Parathyroid adenoma (tissue), 2 donors: ENCODE measurements at regions not wholly inside any gene's neighbourhood (a gene's known extent, or its start where the extent isn't known, plus 50 kb on each side); places are given as distances from the start of the nearest gene placed in this dataset.

Experiments used
- H2AFZ ChIP-seq: fragments of 300-600 bp; sonication (generic); one replicate; pipeline ENCODE4 v1.7.0; 2017; ENCODE audit warnings: antibody characterized with exemption, mild to moderate bottlenecking
- H3K27ac ChIP-seq: fragments of 300-600 bp; sonication (generic); one replicate; pipeline ENCODE4 v1.7.0; 2017
- H3K27me3 ChIP-seq: fragments of 300-600 bp; sonication (generic); one replicate; pipeline ENCODE4 v1.7.0; 2017; ENCODE audit warnings: low read length; ENCODE audit not compliant: control insufficient read depth, insufficient read depth
- H3K36me3 ChIP-seq: fragments of 300-600 bp; sonication (generic); one replicate; pipeline ENCODE4 v1.7.0; 2017; ENCODE audit warnings: low read length; ENCODE audit not compliant: control insufficient read depth, insufficient read depth
- H3K4me1 ChIP-seq: fragments of 300-600 bp; sonication (generic); one replicate; pipeline ENCODE4 v1.7.0; 2017; ENCODE audit warnings: control low read depth
- H3K4me2 ChIP-seq: fragments of 300-600 bp; sonication (generic); one replicate; pipeline ENCODE4 v1.7.0; 2017; ENCODE audit warnings: low read length
- H3K4me3 ChIP-seq: fragments of 300-600 bp; sonication (generic); one replicate; pipeline ENCODE4 v1.7.0; 2017; ENCODE audit warnings: low read depth, low read length
- H3K79me2 ChIP-seq: fragments of 300-600 bp; sonication (generic); one replicate; pipeline ENCODE4 v1.7.0; 2017; ENCODE audit warnings: control low read depth
- H3K9ac ChIP-seq: fragments of 300-600 bp; sonication (generic); one replicate; pipeline ENCODE4 v1.7.0; 2017; ENCODE audit warnings: mild to moderate bottlenecking
- H3K9me3 ChIP-seq: fragments of 300-600 bp; sonication (generic); one replicate; pipeline ENCODE4 v1.7.0; 2017; ENCODE audit warnings: low read length; ENCODE audit not compliant: control insufficient read depth
- TF ChIP-seq, protein P1 (sequence below): fragments of 300-600 bp; sonication (generic); IDR thresholded peaks from one replicate; pipeline ENCODE4 v1.7.0; 2017; ENCODE audit warnings: antibody characterized with exemption, mild to moderate bottlenecking
- donor health status: primary hyperparathyroidism.

DNA sequence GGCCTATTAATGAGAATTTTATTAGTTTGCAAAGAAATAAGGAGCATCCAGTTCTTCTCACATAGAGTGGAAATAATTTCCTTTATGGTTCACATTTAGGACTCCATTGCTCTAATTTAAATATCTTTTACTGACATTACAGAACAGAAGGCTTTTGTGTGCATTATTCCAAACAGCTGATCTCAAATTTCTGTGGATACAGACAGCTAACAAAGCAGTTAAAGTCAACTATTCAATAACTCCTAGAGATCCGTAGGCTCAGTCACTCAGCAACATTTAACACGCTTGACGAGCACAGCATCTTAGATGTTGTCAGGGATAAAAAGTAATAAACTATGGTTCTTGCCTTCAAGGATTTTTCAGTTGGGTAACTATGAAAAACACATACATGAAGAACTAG, 305.8 kb upstream of the SYNCRIP start:
- no peak overlapping the region for H3K9ac ChIP-seq
- no peaks in the 10 kb centered on the region for H3K27me3 ChIP-seq
- H3K79me2 ChIP-seq, result no peaks in the 10 kb centered on the region
- no peak overlapping the region for H2AFZ ChIP-seq
- H3K36me3 ChIP-seq, result no peaks in the 10 kb centered on the region
- TF ChIP-seq, protein P1, sequence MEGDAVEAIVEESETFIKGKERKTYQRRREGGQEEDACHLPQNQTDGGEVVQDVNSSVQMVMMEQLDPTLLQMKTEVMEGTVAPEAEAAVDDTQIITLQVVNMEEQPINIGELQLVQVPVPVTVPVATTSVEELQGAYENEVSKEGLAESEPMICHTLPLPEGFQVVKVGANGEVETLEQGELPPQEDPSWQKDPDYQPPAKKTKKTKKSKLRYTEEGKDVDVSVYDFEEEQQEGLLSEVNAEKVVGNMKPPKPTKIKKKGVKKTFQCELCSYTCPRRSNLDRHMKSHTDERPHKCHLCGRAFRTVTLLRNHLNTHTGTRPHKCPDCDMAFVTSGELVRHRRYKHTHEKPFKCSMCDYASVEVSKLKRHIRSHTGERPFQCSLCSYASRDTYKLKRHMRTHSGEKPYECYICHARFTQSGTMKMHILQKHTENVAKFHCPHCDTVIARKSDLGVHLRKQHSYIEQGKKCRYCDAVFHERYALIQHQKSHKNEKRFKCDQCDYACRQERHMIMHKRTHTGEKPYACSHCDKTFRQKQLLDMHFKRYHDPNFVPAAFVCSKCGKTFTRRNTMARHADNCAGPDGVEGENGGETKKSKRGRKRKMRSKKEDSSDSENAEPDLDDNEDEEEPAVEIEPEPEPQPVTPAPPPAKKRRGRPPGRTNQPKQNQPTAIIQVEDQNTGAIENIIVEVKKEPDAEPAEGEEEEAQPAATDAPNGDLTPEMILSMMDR, result no peak
- H3K4me2 ChIP-seq, result no peak overlapping the region
- no peaks in the 10 kb centered on the region for H3K9me3 ChIP-seq
- H3K27ac ChIP-seq, result no peak overlapping the region
- no peaks in the 10 kb centered on the region for H3K4me1 ChIP-seq
- no peak overlapping the region for H3K4me3 ChIP-seq

DNA sequence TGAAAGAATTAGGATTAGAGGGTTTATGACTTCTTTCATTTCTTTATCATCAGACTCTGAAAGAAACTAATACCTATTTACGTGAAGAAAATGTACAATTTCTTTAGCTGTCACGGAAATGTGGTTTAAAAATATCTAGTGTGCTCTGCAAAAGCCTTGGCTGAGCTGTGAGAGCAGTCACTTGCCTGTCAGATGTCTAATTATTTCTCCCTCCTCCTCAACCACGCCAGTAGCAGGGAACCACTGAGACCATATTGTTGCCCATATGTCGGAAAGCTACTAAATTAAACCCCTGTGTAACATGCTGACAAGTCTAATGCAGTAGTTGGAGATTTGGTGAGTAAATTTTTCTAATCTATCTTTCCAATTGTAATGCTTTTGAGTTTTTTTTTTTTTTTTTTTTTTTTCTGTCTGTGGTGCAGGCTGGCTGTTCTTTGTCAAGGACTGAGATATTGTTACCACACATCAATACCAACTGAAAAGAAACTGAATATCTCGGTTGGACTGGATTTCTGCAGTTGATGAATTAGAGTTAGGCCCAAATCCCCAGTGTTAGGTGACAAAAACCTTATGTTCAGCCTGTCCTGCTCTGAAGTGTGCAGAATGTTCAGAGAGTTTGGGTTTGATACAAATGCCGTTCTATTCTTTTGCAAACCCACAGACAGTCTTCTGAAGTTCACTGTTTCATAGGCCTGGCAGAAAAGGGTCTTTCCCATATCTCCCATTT, 302.9 kb upstream of the SYNCRIP start:
- no peak overlapping the region for H3K27ac ChIP-seq
- H3K4me1 ChIP-seq, result no peaks in the 10 kb centered on the region
- H3K9me3 ChIP-seq, result no peaks in the 10 kb centered on the region
- no peaks in the 10 kb centered on the region for H3K27me3 ChIP-seq
- no peak overlapping the region for H3K4me3 ChIP-seq
- no peaks in the 10 kb centered on the region for H3K79me2 ChIP-seq
- H3K36me3 ChIP-seq, result no peaks in the 10 kb centered on the region
- no peak overlapping the region for H2AFZ ChIP-seq
- H3K4me2 ChIP-seq, result no peak overlapping the region
- TF ChIP-seq, protein P1, result no peak
- no peak overlapping the region for H3K9ac ChIP-seq

DNA sequence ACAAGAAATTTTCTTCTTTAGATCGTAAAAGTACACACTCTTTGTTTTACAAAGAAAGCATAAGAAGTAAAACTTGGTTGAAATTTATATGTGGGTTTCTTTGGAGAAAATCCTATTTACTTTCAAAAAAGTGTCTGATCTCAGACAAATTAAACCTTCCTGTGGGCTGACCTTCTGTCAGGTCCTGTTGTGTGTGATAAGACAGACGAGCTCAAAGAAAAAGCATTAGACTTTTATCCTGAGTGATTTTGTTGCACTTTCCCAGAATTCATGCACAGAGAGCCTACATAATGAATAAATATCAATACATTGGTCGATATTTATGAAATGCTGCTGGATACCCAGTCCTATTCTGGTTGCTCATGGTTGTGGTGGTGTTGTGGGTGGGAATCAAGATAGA, 302.1 kb upstream of the SYNCRIP start:
- no peaks in the 10 kb centered on the region for H3K27me3 ChIP-seq
- H3K4me1 ChIP-seq, result no peaks in the 10 kb centered on the region
- no peak overlapping the region for H3K4me3 ChIP-seq
- no peak overlapping the region for H3K9ac ChIP-seq
- no peaks in the 10 kb centered on the region for H3K79me2 ChIP-seq
- no peaks in the 10 kb centered on the region for H3K36me3 ChIP-seq
- no peak overlapping the region for H3K4me2 ChIP-seq
- H2AFZ ChIP-seq, result no peak overlapping the region
- no peaks in the 10 kb centered on the region for H3K9me3 ChIP-seq
- TF ChIP-seq, protein P1, result no peak
- no peak overlapping the region for H3K27ac ChIP-seq

DNA sequence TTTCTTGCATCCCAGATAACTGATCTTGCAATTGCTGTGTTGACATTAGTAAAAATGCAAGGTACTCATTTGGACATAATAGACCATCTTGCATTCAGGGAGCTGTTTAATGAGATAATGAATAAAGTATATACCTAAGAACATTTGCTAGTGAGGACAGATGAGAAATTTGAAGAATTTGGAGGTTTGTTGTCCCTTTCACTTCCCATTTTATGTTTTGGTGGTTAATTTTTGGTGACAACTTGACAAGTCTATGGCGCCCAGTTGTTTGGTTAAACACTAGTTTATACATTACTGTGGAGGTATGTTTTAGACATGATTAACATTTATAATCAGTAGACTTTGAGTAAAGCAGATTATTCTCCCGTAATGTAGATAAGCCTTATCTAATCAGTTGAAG, 300.2 kb upstream of the SYNCRIP start:
- no peaks in the 10 kb centered on the region for H3K79me2 ChIP-seq
- H3K4me2 ChIP-seq, result no peak overlapping the region
- H3K4me1 ChIP-seq, result no peaks in the 10 kb centered on the region
- no peak overlapping the region for H3K9ac ChIP-seq
- no peak overlapping the region for H3K4me3 ChIP-seq
- no peaks in the 10 kb centered on the region for H3K36me3 ChIP-seq
- H2AFZ ChIP-seq, result no peak overlapping the region
- TF ChIP-seq, protein P1, result no peak
- H3K27me3 ChIP-seq, result no peaks in the 10 kb centered on the region
- no peaks in the 10 kb centered on the region for H3K9me3 ChIP-seq
- H3K27ac ChIP-seq, result no peak overlapping the region

DNA sequence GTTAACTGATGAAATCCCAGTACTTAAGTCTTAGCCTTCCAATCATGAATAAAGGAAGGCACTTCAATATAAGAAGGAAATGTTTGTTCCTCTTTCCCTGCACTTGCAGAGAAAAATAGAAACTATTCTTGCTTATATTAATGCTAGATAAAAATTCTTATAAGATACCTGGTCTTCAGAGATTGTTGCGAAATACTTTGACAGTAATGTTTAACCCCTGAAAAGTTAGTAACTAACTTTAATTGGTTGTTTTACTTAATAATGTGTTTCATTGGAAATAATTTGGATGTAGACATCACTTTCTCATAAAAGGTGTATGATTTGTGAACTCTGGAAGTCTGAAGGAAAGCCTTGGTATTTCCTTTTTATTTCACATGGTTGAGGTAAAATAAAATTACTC, 294.2 kb upstream of the SYNCRIP start:
- H3K4me2 ChIP-seq, result no peak overlapping the region
- H3K9me3 ChIP-seq, result no peaks in the 10 kb centered on the region
- no peak overlapping the region for H3K4me3 ChIP-seq
- H3K9ac ChIP-seq, result no peak overlapping the region
- H3K27me3 ChIP-seq, result no peaks in the 10 kb centered on the region
- no peaks in the 10 kb centered on the region for H3K79me2 ChIP-seq
- TF ChIP-seq, protein P1, result no peak
- no peak overlapping the region for H3K27ac ChIP-seq
- no peak overlapping the region for H2AFZ ChIP-seq
- no peaks in the 10 kb centered on the region for H3K4me1 ChIP-seq
- no peaks in the 10 kb centered on the region for H3K36me3 ChIP-seq
